Kidney (tissue), 13 donors: ENCODE measurements at regions not wholly inside any gene's neighbourhood (a gene's known extent, or its start where the extent isn't known, plus 50 kb on each side); places are given as distances from the start of the nearest gene placed in this dataset.

Experiments
- DNase-seq, 5 donors: peaks; one replicate each; pipeline ENCODE4 v3.0.0-alpha.2; 2013 to 2020
- FAIRE-seq: peaks from 2 replicates; lab custom pipeline; 2012; peaks lifted over from hg19 to GRCh38; lab: Jason Lieb, UNC
- H3K27ac ChIP-seq, 2 donors: one replicate each; pipeline ENCODE4 v1.7.0; 2013; ENCODE audit warnings: low read depth in 2 of 2, low read length in 2 of 2, inconsistent platforms in 1 of 2
- H3K27me3 ChIP-seq: one replicate; pipeline ENCODE4 v1.7.1; 2013; ENCODE audit warnings: low read length, inconsistent platforms; ENCODE audit not compliant: control insufficient read depth, insufficient read depth
- H3K36me3 ChIP-seq, 3 donors: one replicate each; pipeline versions ENCODE4 v1.7.0 to v1.7.1; 2013; ENCODE audit warnings: low read length in 3 of 3, control low read depth in 1 of 3, inconsistent platforms in 1 of 3; ENCODE audit not compliant: insufficient read depth in 3 of 3, control insufficient read depth in 2 of 3
- H3K4me1 ChIP-seq, 3 donors: one replicate each; pipeline versions ENCODE4 v1.7.0 to v1.7.1; 2013; ENCODE audit warnings: low read length in 3 of 3, inconsistent platforms in 1 of 3, low read depth in 1 of 3; ENCODE audit not compliant: control insufficient read depth in 2 of 3, insufficient read depth in 2 of 3
- H3K4me3 ChIP-seq, 3 donors: one replicate each; pipeline versions ENCODE4 v1.7.0 to v1.8.1; 2013; ENCODE audit warnings: low read length in 3 of 3, control low read depth in 1 of 3, inconsistent platforms in 1 of 3
- H3K9ac ChIP-seq, 3 donors: one replicate each; pipeline versions ENCODE4 v1.7.0 to v1.7.1; 2013; ENCODE audit warnings: low read length in 3 of 3, control low read depth in 1 of 3, inconsistent platforms in 1 of 3
- H3K9me3 ChIP-seq, 3 donors: one replicate each; pipeline versions ENCODE4 v1.7.0 to v1.7.1; 2013; ENCODE audit warnings: low read length in 3 of 3, control low read depth in 1 of 3, inconsistent platforms in 1 of 3; ENCODE audit not compliant: control insufficient read depth in 2 of 3, insufficient read depth in 1 of 3
- CTCF ChIP-seq: IDR thresholded peaks from 3 replicates; pipeline ENCODE4 v1.5.1; 2012; ENCODE audit warnings: mild to moderate bottlenecking, moderate library complexity, borderline replicate concordance; ENCODE audit not compliant: insufficient read depth; ENCODE audit errors: extremely low read depth
- intact Hi-C: fragments of 100-400 bp; cut with DNase I; formaldehyde crosslinking; loops from one replicate; pipeline ENCODE4 v1.11.1; 2022
- donor health status: control.
- donor health status: control.
- donor health status: control.
- donor health status: control.
- donor health status: control.
- donor health status: DM: yes; HTN: yes; CAD: no.
- donor health status: Normal renal cell carcinoma (clear cell type).

DNA sequence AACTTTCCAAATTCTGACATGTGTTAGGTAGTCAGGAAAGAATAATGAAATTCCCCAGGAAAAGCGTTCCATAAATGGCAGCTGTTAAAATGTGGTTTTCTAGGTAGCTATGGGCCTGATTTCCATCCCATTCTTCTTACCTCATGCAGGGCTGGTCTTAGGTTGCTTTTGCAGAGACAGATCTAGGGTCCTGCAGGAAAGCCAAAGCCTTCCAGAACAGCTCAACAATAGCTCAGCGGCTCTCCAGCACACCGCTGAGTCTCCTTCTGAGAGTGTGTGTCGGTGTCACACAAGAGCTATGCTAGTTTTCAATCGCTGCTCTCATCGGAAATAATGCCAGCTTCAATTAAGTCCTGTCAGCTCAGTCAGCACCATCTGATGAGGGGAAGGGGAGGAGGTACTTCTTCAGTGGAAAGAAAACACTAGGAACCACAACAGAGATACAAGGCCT, 106.7 kb downstream of the TMEM30B start:
- Histone ChIP-seq H3K27ac (no peak overlapping the region), H3K27me3 (no peaks in the 10 kb centered on the region), H3K4me1 (no peaks in the 10 kb centered on the region), H3K4me3 (no peak overlapping the region), H3K9me3 (no peaks in the 10 kb centered on the region), H3K9ac (no peak overlapping the region), H3K36me3 (no peaks in the 10 kb centered on the region)
- DNase-seq (no peak), FAIRE-seq (no peak)
- intact Hi-C loops, result no loop called here
- TF ChIP-seq CTCF, result no peak

- intact Hi-C loops, result no loop called here
- H3K27ac ChIP-seq, result no peak overlapping the region
- H3K4me1 ChIP-seq, result no peaks in the 10 kb centered on the region
- no peaks in the 10 kb centered on the region for H3K9me3 ChIP-seq
- no peak for TF ChIP-seq CTCF
- no peak for DNase-seq
- H3K9ac ChIP-seq, result no peak overlapping the region
- no peaks in the 10 kb centered on the region for H3K27me3 ChIP-seq
- no peaks in the 10 kb centered on the region for H3K36me3 ChIP-seq
- no peak overlapping the region for H3K4me3 ChIP-seq
- FAIRE-seq, result no peak
Measured at GRCh38 chr14:61171727-61172126, 109.4 kb downstream of the TMEM30B start.

DNA sequence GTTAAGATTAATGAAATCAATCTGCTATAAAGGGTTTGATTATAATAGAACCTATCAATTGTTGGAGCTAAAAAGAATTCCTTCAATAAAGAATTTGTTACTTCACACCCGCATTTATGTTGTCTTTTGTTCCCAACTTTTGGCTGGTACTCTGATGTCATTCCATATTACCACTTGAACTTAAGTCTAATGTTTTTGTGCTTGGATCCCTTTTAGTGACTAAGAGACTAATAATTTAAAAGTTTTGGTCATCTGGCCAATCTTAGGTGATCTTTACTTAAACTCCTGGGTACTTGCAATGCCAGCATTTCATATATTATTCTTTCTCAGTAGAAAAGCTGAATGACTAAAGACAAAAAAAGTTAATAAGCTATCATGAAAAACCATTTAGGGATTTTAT, 113.0 kb downstream of the TMEM30B start:
- Histone ChIP-seq H3K9me3 (no peaks in the 10 kb centered on the region), H3K27ac (no peak overlapping the region), H3K4me3 (no peak overlapping the region), H3K9ac (no peak overlapping the region), H3K36me3 (no peaks in the 10 kb centered on the region), H3K27me3 (no peaks in the 10 kb centered on the region), H3K4me1 (no peaks in the 10 kb centered on the region)
- FAIRE-seq, result no peak
- TF ChIP-seq CTCF, result no peak
- DNase-seq, result no peak
- intact Hi-C loops, result no loop called here

- no peak for DNase-seq
- Histone ChIP-seq H3K27ac (no peak overlapping the region), H3K9me3 (no peaks in the 10 kb centered on the region), H3K9ac (no peak overlapping the region), H3K4me3 (no peak overlapping the region), H3K36me3 (no peaks in the 10 kb centered on the region), H3K27me3 (no peaks in the 10 kb centered on the region), H3K4me1 (no peaks in the 10 kb centered on the region)
- FAIRE-seq, result no peak
- intact Hi-C loops, result no loop called here
- no peak for TF ChIP-seq CTCF
Measured at GRCh38 chr14:61167642-61168041, 113.5 kb downstream of the TMEM30B start.
